ENCODE measurements at regions not wholly inside any gene's neighbourhood (a gene's known extent, or its start where the extent isn't known, plus 50 kb on each side); places are given as distances from the start of the nearest gene placed in this dataset.

GRCh38 chr3:135851201-135852081 is 114.1 kb upstream of the PPP2R3A start:
- TF ChIP-seq FOXM1 (IDR thresholded peaks at IDR 0.05; ENCODE audit: borderline replicate concordance, low read depth) (no peak), EP300 (IDR thresholded peaks at IDR 0.05; ENCODE audit: borderline replicate concordance) (no peak), CREB1 (IDR thresholded peaks at IDR 0.05; ENCODE audit: low read depth) (no peak), REST (IDR thresholded peaks at IDR 0.05; ENCODE audit: low read depth) (no peak), CEBPB (IDR thresholded peaks at IDR 0.05) (no peak), TAF1 (IDR thresholded peaks at IDR 0.05; ENCODE audit: low read depth) (no peak), YY1 (IDR thresholded peaks at IDR 0.05; ENCODE audit: low read depth) (no peak), EGR1 (IDR thresholded peaks at IDR 0.05) (no peak), TCF12 (IDR thresholded peaks at IDR 0.05; ENCODE audit: low read depth) (no peak), RAD21 (IDR thresholded peaks at IDR 0.05; ENCODE audit: low read depth) (no peak)
- TF ChIP-seq, protein P1, sequence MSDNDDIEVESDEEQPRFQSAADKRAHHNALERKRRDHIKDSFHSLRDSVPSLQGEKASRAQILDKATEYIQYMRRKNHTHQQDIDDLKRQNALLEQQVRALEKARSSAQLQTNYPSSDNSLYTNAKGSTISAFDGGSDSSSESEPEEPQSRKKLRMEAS (IDR thresholded peaks at IDR 0.05) = no peak
- TF ChIP-seq, protein P2, sequence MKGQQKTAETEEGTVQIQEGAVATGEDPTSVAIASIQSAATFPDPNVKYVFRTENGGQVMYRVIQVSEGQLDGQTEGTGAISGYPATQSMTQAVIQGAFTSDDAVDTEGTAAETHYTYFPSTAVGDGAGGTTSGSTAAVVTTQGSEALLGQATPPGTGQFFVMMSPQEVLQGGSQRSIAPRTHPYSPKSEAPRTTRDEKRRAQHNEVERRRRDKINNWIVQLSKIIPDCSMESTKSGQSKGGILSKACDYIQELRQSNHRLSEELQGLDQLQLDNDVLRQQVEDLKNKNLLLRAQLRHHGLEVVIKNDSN (IDR thresholded peaks at IDR 0.05) = no peak

Measured in Ishikawa (cell line).